Fibroblast of mammary gland (primary cell): ENCODE measurements at regions not wholly inside any gene's neighbourhood (a gene's known extent, or its start where the extent isn't known, plus 50 kb on each side); places are given as distances from the start of the nearest gene placed in this dataset.
A peak's percentile ranks its signal among the peaks of the same experiment; 100 is the strongest.

Source experiments
- DNase-seq: peaks from one replicate; pipeline ENCODE4 v3.0.0-alpha.2; 2010; ENCODE audit warnings: low read depth
- H3K4me3 ChIP-seq: 2 replicates; pipeline ENCODE4 v1.5.1; 2011; ENCODE audit warnings: low read depth, mild to moderate bottlenecking, low read length, moderate library complexity; ENCODE audit not compliant: control insufficient read depth
- CTCF ChIP-seq: conservative IDR thresholded peaks from 2 replicates; pipeline ENCODE4 v1.5.1; 2011; ENCODE audit warnings: low read depth, low read length, inconsistent platforms; ENCODE audit not compliant: control insufficient read depth, insufficient read depth

DNA sequence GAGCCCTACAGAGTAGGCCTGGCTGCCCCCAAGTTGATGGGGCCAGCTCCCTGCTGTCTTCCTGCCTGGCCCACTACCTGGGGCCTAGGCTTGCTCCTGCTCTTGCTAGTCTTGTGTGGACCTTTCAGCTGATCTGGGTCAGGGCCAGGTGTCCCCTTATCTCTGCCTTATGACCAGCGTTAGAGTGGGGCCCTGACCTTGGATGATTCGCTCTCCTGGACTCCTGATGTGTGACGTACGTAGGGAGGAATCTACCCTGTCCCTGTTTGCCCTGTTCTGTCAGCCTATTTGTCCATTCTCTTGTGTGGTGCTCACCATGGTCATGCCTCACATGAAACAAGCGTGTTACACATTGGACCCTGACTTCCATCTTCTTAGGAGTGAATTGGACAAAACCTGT is 571.8 kb downstream of the QKI start:
- TF ChIP-seq CTCF, result no peak
- DNase-seq, result peak; percentile 8
- no peak overlapping the region for H3K4me3 ChIP-seq

DNA sequence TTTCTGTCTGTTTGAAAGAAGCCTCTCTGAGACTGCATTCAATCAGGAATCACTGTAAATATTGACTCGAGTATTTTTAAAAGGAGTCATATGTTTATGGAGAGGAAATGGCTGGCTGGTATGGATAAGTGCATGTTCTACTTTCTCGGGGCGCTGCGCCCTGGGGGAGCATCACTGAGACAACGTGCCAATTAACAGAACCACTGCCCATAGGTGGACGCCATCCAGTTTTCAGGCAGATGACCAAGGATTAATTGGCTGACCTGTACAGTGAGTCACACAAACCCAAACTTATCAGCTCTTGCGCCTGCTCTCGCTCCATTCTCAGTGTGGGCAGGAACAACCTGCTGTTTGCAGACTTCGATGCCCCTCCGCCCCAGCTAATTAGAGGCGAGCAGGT is 571.2 kb downstream of the QKI start:
- no peak for DNase-seq
- H3K4me3 ChIP-seq, result no peak overlapping the region
- TF ChIP-seq CTCF, result no peak

- H3K4me3 ChIP-seq, result no peak overlapping the region
- DNase-seq, result no peak
- no peak for TF ChIP-seq CTCF
These were observed 570.5 kb downstream of the QKI start for GRCh38 chr6:163985040-163985439.

DNA sequence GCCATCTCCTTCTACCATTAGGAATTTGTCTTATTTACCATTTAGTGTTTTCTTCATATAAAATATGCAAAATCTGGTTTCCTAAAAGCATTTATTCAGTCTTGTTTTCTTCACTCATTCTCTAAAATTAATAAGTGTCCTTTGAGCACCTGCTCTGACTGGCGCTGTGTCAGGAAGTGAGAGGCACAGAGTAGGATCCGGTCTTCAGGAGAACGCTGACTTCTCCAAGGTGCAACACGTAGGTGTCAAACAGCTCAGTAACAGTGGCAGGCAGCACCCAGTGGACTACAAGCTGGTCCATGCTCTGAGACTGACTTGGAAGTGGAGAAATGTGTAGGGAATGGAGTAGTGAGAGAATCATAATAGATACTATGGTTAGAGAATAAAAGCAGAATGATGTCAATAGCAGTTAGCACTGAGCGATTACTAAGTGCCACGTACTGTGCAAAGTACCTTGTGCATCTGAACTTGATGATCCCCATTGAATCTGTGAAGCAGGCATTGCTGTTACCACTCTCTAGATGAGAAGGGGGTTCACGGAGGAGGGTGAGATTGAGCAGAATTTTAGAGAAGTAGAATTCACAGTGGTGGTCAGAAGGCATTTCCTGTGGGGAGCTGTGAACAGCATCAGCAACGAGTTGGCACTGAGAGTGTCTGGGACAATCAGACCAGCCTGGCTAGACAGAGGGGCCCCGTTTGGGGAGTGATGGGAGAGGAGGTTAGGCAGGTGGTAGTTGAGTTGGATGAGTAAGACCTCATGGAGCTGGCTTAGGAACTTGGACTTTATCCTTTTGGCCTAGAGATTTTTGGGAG is 569.8 kb downstream of the QKI start:
- DNase-seq, result no peak
- H3K4me3 ChIP-seq, result no peak overlapping the region
- TF ChIP-seq CTCF, result no peak

DNA sequence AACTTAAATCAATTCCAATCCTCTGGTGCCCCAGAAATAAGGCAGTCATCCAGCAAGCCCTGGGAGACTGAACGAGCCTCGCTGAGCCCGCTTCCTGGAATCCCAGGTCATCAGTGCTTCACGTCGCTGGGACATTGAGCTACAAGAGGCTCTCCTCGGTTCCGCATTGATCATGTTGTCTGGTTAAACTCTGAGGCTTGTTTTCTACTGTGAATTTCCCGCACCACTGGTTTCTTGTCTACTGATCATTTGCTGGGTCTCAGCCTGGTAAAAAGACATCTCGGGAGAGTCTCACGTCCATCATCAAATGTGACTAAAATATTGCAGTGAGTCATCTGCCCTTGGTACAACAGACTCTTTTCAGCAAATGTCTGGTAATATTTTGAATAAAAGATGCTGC is 569.2 kb downstream of the QKI start:
- TF ChIP-seq CTCF, result no peak
- DNase-seq, result no peak
- H3K4me3 ChIP-seq, result no peak overlapping the region

GRCh38 chr6:163974322-163974721 is 559.8 kb downstream of the QKI start:
- no peak overlapping the region for H3K4me3 ChIP-seq
- no peak for DNase-seq
- no peak for TF ChIP-seq CTCF
